OCI-LY3 (cell line): ENCODE measurements at regions not wholly inside any gene's neighbourhood (a gene's known extent, or its start where the extent isn't known, plus 50 kb on each side); places are given as distances from the start of the nearest gene placed in this dataset.

ENCODE experiments used
- EZH2phosphoT487 ChIP-seq: fragments of 200-600 bp; shearing (Covaris generic); IDR thresholded peaks from 2 replicates; pipeline ENCODE4 v1.6.1; 2018; ENCODE audit warnings: antibody characterized with exemption, mixed run types, low read depth
- TF ChIP-seq, protein P1 (sequence below): fragments of 200-600, 300-600 bp; sonication (generic); IDR thresholded peaks from 2 replicates; pipeline ENCODE4 v1.5.1; 2014; ENCODE audit warnings: antibody characterized with exemption, low read length, low read depth

DNA sequence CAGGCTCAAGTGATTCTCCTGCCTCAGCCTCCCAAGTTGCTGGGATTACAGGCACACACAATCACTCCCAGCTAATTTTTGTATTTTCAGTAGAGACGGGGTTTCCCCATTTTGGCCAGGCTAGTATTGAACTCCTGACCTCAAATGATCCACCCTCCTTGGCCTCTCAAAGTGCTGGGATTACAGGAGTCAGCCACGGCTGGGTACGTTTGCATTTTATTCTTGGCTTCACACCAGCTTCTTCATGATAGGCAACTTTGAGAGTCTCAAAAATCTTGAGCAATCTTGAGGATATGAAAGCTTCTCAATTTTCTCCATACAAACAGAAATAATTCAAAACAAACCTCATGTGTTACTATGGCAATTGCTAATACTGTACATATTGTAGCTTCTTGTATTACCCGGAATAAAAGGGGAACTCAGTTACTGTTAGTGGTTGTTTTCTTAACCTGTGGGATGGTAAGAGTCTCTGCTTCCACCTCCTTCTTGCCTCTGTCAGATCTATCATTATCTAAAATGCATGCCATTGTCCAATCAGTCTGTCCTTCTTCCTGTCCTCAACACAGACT lies 102.9 kb upstream of the SYT4 start:
- no peak for TF ChIP-seq EZH2phosphoT487
- TF ChIP-seq, protein P1, sequence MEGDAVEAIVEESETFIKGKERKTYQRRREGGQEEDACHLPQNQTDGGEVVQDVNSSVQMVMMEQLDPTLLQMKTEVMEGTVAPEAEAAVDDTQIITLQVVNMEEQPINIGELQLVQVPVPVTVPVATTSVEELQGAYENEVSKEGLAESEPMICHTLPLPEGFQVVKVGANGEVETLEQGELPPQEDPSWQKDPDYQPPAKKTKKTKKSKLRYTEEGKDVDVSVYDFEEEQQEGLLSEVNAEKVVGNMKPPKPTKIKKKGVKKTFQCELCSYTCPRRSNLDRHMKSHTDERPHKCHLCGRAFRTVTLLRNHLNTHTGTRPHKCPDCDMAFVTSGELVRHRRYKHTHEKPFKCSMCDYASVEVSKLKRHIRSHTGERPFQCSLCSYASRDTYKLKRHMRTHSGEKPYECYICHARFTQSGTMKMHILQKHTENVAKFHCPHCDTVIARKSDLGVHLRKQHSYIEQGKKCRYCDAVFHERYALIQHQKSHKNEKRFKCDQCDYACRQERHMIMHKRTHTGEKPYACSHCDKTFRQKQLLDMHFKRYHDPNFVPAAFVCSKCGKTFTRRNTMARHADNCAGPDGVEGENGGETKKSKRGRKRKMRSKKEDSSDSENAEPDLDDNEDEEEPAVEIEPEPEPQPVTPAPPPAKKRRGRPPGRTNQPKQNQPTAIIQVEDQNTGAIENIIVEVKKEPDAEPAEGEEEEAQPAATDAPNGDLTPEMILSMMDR: no peak
